ENCODE measurements at regions not wholly inside any gene's neighbourhood (a gene's known extent, or its start where the extent isn't known, plus 50 kb on each side); places are given as distances from the start of the nearest gene placed in this dataset.

DNA sequence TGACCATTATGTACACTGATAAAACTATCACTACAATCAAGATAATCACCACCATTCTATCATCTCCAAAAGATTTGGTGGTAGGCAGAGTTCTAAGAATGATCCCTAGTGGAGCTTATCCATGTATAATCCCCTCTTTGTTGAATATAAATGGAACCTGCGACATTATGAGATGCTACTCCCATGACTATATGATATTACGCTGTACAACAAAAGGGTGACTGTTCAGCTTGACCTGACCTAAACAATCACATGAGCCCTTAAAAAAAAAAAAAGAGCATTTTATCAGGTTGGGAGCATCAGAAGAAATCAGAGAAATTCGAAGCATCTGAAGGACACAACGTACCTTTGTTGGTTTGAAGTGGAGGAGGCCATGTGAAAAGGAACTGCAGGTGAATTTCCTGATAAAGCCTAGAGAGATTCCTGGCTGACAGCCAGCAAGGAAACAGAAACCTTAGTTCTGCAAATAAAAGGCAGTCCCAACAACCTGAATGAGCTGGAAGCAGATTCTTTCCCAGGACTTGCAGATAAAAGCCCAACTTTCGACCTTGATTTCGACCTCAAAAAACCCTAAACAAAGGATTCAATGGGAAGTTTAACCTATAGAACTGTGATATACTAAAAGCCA, 270.7 kb downstream of the ADRA2A start:
- DNase-seq (ENCODE audit: low read depth in 2 of 2) = no peak

- DNase-seq (ENCODE audit: low read depth in 2 of 2) = no peak
Measured at GRCh38 chr10:111348076-111348475, 271.2 kb downstream of the ADRA2A start.

- DNase-seq (ENCODE audit: low read depth in 2 of 2) = no peak
Measured at GRCh38 chr10:111354859-111355258, 278.0 kb downstream of the ADRA2A start.

DNA sequence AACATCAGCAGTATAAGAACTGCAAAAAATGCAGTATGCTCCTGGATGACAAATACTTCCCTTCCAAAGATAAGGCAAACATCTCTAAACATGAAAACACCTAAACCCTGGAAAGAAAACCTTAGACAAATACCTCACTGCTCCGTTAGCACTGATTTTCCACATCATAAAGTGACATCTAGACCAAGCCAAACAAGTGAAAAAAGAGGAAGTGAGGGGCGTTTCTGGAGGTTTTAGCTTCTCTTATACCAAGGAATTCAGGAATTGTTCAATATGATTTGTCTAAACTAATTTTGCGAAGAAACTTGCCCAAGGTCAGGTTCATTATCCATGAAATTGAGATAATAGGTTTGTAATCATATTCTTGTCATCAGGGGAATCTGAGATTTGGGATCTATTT, 279.7 kb downstream of the ADRA2A start:
- DNase-seq (ENCODE audit: low read depth in 2 of 2) = no peak

DNA sequence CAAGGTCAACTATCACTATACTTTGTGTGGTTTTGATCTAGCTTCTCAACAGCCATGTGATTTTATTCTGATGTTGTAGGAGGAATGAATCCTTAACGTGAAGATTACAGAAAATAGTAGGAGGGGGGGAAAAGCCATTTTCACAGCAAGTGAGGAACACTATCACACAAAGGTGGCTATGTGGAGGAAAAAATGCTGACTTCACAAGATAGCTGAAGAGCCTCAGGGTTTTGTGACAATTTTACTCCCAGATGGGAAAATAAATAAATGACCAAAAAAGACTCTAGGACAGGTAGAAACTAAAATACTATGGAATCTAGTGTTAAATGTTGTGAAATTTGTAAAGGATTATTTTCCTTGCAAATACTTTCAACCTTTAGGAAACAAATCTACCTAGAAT, 281.0 kb downstream of the ADRA2A start:
- no peak for DNase-seq (ENCODE audit: low read depth in 2 of 2)

DNA sequence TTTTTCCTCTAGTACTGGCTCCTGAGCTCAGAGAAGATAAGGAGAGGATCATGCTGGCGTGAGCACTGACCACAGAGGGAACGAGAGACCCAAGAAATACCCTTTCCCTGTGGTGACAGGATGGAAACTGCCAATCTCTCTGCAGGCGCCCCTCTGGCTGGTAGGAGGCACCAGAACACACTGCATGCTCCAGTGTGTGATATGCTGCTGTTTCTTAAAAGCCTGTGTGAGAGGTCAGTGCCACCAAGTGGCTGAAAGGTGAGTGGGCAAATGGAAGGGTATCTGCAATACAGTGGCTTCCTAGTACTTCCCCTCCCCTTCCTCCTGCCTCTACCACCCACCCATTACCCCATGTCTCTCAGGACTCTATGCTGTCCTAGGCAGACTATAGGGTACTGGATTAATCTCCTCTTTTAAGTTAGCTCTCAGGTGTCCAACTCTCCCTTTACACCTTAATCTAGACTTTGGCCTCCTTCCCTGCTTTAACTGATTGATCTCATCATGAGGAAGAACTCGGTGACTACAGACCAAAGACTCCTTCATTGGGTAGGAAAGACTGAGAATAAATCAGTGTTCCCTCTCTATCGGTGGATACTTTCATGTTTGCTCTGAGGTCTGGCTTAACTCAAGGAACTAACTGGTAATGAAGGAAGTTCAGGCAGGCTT, 283.6 kb downstream of the ADRA2A start:
- DNase-seq (ENCODE audit: low read depth in 2 of 2) = no peak

DNA sequence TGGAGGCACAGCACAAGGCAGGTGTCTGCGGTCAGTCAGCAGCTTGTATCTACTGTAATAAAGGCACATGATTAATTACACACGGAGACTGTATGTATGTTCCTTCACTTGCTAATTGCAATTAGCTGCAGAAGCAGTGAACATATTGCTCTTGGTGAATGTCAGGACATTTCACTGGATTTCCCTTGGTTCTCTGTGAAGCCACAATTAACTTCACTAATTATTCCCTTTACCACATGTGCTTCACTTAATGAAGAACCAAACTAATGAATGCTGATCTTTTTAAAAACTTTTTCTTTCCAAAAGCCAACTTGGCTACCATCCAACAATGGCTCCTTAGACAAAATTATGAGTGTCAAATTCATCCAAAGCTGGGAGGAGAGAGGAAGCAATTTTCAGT, 290.7 kb downstream of the ADRA2A start:
- no peak for DNase-seq (ENCODE audit: low read depth in 2 of 2)

DNA sequence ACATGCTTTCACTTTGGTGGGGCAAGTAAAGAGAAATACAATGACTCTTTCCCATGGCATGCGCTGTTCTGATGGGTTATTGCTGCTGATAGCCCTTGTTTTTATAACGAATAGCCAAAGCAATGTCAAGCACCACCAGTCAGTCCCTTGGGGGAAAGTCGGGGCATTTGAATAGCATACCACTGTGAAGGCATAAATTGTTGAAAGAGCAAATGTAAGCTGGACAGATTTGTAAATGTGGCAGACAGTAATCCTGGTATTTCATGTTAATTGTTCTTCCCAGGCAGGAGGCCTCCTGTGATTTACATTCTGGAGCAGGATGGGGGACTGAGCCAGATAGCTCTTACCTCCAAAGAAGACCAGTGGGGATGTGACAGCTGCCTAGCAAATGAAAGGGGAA, 293.3 kb downstream of the ADRA2A start:
- DNase-seq (ENCODE audit: low read depth in 2 of 2) = no peak

DNA sequence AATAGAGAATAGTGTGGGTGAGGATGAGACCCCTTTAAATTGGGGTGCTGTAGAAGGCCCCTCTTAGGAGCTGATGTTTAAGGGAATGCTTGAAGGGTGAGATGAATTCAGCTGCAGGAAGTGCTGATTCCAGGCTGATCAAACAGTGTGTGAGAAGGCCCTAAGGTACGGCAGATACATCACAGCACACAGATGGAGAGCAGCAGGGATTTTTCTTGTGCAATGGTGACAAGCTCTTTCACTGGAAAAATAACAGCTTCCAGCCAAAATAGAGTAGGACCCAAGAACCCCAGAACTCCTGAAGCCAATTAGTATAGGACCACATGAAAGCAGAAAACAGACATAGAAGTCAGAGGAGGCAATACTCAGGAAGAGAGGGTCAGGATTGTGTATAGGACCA, 296.9 kb downstream of the ADRA2A start:
- DNase-seq (ENCODE audit: low read depth in 2 of 2) = no peak

GRCh38 chr10:111379534-111380187, 302.8 kb downstream of the ADRA2A start:
- DNase-seq (ENCODE audit: low read depth in 2 of 2) = no peak

GRCh38 chr10:111384556-111384955, 307.7 kb downstream of the ADRA2A start:
- no peak for DNase-seq (ENCODE audit: low read depth in 2 of 2)

DNA sequence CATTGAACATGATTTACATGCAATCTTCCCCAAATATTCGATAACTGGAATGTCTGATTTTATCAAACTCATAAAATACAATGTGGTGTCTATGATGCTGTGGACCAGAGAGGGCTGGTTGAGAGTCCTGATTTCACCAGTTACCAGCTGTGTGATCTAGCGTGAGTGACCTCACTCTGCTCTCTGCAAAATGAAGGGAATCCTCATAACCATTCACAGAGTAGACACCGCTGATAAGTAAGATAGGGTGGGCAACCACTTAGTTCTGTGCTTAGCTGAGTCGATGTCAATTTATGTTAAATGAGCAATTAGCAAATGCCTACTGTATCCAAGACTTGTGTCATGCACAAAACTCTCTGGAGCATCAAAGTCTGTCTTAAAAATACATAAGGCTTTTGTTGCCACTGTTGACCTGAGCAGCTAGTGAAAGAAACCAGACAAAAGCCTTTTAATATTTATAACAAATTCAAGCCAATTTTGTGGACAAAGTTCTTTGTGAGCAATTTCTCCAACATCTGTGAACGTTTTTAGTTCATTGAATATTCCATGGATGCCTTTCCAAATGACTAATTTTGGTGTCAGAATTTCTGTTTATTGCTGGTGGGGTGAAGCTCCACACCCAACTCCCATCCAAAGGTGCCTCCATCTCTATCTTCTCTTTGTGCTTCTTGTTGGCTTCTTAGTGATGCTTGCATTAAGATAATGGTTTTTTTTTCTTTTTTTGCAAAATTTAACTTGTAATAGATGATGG, 314.2 kb downstream of the ADRA2A start:
- DNase-seq (ENCODE audit: low read depth in 2 of 2) = no peak

DNA sequence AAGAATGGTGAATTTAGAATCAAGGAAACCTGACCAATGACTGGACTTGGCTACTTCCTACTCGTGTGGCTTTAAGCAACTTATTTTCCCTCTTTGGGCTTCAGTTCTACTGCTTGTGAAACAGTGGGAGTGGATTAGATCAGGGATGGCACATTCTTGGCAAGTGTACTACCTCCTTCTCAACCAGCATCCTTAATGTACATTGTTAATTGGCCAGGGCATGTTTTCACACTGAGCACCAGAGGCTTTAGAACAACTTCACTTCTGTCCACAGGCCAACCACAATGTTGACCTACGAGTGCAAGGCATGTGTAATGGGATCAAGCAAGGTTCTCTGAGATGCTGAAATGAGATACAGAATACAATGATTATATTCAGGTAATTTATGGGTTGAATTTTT, 315.3 kb downstream of the ADRA2A start:
- DNase-seq (ENCODE audit: low read depth in 2 of 2) = no peak

DNA sequence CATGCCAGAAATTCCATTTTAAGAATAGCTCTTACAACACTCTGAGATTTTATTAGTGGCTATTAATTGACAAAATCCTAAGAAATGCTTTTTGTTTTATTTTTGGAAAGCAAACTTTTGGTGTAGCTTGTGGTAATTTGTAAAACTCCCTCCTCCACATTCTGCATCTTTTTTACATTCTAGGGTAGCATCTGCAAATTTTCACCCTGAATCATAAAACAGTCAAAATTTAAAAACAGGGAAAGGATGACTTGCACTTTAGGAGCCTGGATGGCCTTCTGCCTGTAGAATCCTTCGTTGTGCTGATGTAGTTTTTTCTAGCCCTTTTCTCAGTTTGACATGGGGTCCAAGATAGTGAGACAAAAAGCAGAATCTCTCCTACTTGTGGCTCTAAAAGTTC, 316.1 kb downstream of the ADRA2A start:
- no peak for DNase-seq (ENCODE audit: low read depth in 2 of 2)

DNA sequence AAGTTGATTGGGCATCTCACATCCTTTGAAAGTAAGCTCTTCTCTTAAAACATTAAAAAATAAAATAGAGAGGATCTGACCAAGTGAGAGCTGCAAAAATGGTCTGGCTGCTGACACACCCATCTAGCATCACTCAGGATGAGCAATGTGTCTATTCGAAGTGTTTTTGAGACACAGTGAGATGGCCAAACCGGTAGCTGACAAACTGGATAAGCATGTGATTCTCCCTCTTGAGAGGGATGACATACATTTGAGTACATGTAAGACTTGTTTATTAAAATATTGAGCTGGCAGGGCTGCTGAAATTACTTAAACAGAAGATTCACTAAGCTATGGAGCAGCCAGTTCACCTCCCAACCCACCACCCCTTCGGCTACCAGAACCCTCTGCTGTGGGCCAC, 333.9 kb downstream of the ADRA2A start:
- DNase-seq (ENCODE audit: low read depth in 2 of 2) = no peak

- no peak for DNase-seq (ENCODE audit: low read depth in 2 of 2)
Measured at GRCh38 chr10:111425459-111425858, 348.6 kb downstream of the ADRA2A start.

DNA sequence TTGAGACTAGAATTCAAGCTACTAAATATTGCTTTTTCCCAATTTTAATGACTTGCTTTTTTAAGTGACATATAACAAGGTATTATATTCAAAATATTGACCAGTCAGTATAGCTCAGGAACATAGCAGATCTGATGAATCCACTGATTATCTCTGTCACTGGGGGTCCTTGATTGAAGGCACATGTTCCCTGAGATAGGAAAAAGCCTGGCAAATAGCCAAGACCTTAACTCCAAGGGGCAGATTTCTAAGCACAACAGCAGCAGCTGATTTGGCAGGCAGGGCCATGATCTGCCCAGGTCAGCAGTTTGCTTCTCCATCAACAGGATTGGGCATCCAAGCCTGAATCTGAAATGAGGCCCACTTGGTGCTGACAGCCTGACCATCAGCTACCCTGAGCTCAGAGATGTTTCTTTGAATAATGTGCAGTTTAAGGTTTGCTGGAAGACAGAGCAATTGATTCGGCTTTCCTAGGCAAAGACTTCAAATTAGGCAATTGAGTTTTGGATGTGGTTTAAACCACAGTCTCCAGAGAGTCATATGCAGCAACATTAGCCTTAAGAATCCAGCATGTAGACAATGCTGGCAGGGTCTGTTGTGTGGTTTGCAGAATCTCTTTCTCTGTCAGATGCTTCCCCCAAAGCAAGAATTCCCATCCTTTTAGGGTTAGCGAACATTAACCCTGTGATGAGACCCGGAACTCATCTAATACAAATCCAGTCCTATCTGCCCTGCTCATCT, 352.6 kb downstream of the ADRA2A start:
- no peak for DNase-seq (ENCODE audit: low read depth in 2 of 2)

DNA sequence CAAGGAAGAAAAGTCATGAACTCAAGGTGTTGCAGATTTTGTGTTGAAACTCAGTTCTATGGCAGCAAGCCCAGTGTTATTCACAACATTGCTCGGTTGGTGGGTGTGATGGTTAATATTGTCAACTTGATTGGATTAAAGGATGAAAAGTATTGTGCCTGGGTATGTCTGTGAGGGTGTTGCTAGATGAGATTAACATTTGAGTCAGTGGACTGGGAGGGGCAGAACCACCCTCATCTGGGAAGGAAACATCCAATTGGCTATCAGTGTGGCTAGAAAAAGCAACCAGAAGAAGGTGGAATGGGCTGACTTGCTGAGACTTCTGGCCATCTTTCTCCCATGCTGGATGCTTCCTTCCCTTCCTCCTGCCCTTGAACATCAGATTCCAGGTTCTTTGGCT, 353.2 kb downstream of the ADRA2A start:
- DNase-seq (ENCODE audit: low read depth in 2 of 2) = no peak

DNA sequence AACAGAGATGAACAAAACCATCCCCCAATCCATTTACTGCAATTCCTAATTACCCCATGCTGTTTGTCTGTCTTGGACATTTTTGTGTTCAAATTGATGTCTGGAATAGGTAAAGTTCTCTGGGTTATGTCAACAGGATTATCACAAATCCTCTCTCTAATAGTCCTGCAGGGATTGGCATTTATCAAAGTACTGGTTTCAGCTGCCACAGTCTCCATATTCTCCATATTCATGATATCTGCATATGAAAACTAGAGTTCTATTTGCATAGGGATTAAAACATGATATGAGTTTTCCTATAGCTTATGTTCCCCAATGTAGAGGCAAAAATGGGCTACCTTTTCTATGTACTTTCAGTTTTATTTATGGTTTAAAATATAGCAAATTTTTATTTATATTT, 355.8 kb downstream of the ADRA2A start:
- DNase-seq (ENCODE audit: low read depth in 2 of 2) = no peak

- DNase-seq (ENCODE audit: low read depth in 2 of 2) = no peak
Measured at GRCh38 chr10:111435871-111436270, 359.0 kb downstream of the ADRA2A start.

DNA sequence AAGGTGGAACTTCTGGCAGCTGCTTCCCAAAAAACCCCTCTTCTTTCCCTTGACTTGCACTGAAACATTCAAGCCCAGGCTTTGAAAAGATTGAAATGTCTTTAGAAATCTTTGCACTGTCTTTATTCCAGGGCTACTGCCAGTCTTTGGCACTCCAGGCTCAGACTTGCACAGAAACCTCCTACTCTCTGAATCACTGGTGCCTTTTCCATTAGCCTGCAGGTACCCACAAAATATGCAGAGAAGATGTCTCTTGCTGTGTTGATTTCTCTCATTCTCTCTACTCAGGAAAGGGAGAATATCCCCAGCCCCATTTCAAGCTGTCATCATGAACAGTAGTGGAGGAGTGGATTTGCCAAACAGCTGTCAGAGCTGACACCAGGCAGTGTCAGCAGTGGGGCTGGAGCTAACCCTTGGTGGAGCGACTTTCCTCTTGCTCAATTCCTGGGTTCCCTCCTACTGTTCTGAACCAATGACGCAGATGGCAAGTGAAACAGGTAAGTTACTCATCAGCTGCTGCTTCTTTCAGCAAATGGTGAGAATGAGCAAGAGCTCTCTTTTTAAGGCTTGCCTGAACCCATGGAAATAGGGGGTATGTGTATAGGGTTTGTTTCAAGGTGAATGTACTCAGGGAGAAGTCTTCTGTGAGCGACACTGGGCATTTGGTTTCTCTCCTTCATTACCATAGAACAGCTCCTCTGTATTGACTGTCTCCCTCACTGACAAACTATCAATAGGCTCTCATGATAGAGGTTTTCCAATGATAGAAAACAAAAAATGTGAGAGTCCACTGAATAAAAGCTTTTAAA, 362.4 kb downstream of the ADRA2A start:
- DNase-seq (ENCODE audit: low read depth in 2 of 2) = no peak
